ENCODE measurements at regions not wholly inside any gene's neighbourhood (a gene's known extent, or its start where the extent isn't known, plus 50 kb on each side); places are given as distances from the start of the nearest gene placed in this dataset.

GRCh38 chr22:47376322-47376700, 613.9 kb downstream of the TBC1D22A start:
- TF ChIP-seq EZH2 (IDR thresholded peaks at IDR 0.05; ENCODE audit: insufficient read depth, poor library complexity, severe bottlenecking), result no peak
- TF ChIP-seq EZH2phosphoT487 (IDR thresholded peaks at IDR 0.05; ENCODE audit: insufficient read depth, low read depth), result no peak
